ENCODE measurements at regions not wholly inside any gene's neighbourhood (a gene's known extent, or its start where the extent isn't known, plus 50 kb on each side); places are given as distances from the start of the nearest gene placed in this dataset.

GRCh38 chr5:114729986-114730385 is 368.1 kb downstream of the KCNN2 start:
- no peaks in the 10 kb centered on the region for H3K36me3 ChIP-seq (replicated peaks in 1 of 2)
- H3K27me3 ChIP-seq = no peaks in the 10 kb centered on the region
- H3K4me1 ChIP-seq (replicated peaks in 1 of 2) = no peaks in the 10 kb centered on the region
- 90 to 100% (median 97%) methylated on average over 1 of the region's 1 CpG for WGBS, 4 donors
- TF ChIP-seq, protein P1, sequence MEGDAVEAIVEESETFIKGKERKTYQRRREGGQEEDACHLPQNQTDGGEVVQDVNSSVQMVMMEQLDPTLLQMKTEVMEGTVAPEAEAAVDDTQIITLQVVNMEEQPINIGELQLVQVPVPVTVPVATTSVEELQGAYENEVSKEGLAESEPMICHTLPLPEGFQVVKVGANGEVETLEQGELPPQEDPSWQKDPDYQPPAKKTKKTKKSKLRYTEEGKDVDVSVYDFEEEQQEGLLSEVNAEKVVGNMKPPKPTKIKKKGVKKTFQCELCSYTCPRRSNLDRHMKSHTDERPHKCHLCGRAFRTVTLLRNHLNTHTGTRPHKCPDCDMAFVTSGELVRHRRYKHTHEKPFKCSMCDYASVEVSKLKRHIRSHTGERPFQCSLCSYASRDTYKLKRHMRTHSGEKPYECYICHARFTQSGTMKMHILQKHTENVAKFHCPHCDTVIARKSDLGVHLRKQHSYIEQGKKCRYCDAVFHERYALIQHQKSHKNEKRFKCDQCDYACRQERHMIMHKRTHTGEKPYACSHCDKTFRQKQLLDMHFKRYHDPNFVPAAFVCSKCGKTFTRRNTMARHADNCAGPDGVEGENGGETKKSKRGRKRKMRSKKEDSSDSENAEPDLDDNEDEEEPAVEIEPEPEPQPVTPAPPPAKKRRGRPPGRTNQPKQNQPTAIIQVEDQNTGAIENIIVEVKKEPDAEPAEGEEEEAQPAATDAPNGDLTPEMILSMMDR (IDR thresholded peaks at IDR 0.05) = no peak
- TF ChIP-seq POLR2A (IDR thresholded peaks at IDR 0.05) = no peak
- no peak overlapping the region for H3K4me3 ChIP-seq
- H3K9me3 ChIP-seq (replicated peaks in 1 of 3) = no peaks in the 10 kb centered on the region
- intact Hi-C loops (cut with DNase I) = no loop called here
- no peak for DNase-seq
- no peak overlapping the region for H3K27ac ChIP-seq

DNA sequence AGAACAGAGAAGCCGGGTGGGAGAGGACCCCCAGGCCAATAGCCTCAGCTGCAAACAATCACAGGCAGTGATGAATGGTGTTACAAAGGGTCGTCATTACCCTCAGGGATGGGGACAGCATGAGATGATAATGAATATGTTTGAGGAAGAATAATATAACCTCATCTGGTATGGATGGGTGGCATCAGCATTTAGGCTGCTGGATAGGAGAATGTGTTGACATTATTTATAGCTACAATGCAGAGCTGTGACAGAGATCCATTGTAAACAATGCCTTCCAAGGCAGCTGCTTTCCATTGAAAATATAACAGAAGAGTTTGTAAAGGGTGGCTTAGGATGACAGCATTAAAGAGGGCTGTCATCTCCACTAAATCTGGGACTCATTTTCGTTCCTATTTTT is 365.5 kb downstream of the KCNN2 start:
- WGBS, 4 donors = 40 to 52% (median 44%) methylated on average over 3 of the region's 3 CpGs
- no peak for TF ChIP-seq POLR2A (IDR thresholded peaks at IDR 0.05)
- TF ChIP-seq, protein P1 (IDR thresholded peaks at IDR 0.05) = no peak

DNA sequence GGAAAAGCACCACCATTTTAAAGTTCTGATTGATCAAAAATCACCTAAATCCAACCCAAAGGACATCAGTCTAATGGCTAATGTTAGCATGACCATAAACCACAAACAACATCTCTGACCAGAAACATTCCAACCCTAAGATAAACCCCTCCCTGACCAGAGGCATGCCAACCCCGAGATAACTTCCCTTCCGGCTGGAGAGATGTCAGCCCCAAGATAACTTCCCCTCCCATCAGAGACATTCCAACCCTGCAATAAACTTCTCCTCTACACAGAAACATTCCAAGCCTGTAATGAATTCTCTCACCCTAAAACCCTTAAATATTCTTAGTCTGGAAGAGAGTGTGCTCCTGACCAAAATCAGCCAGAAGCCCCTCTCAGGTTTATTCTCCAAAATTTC is 364.3 kb downstream of the KCNN2 start:
- no peak overlapping the region for H3K27ac ChIP-seq
- intact Hi-C loops (cut with DNase I) = no loop called here
- H3K9me3 ChIP-seq (replicated peaks in 1 of 3) = no peaks in the 10 kb centered on the region
- no peak overlapping the region for H3K4me3 ChIP-seq
- WGBS, 4 donors = 64 to 75% (median 70%) methylated on average over 2 of the region's 2 CpGs
- no peaks in the 10 kb centered on the region for H3K4me1 ChIP-seq (replicated peaks in 1 of 2)
- TF ChIP-seq POLR2A (IDR thresholded peaks at IDR 0.05) = no peak
- TF ChIP-seq, protein P1 (IDR thresholded peaks at IDR 0.05) = no peak
- DNase-seq = no peak
- H3K36me3 ChIP-seq (replicated peaks in 1 of 2) = no peaks in the 10 kb centered on the region
- H3K27me3 ChIP-seq = no peaks in the 10 kb centered on the region

More for the DNA sequence above, 365.5 kb downstream of the KCNN2 start:
- H3K27me3 ChIP-seq = no peaks in the 10 kb centered on the region
- no peaks in the 10 kb centered on the region for H3K36me3 ChIP-seq (replicated peaks in 1 of 2)
- H3K9me3 ChIP-seq (replicated peaks in 1 of 3) = no peaks in the 10 kb centered on the region
- H3K27ac ChIP-seq = no peak overlapping the region
- no peaks in the 10 kb centered on the region for H3K4me1 ChIP-seq (replicated peaks in 1 of 2)
- DNase-seq = no peak
- H3K4me3 ChIP-seq = no peak overlapping the region
- intact Hi-C loops (cut with DNase I) = no loop called here

GRCh38 chr5:114719268-114719667 is 357.4 kb downstream of the KCNN2 start:
- no peak overlapping the region for H3K27ac ChIP-seq
- no peak for TF ChIP-seq POLR2A (IDR thresholded peaks at IDR 0.05)
- TF ChIP-seq, protein P1 (IDR thresholded peaks at IDR 0.05) = no peak
- no peaks in the 10 kb centered on the region for H3K27me3 ChIP-seq
- intact Hi-C loops (cut with DNase I) = no loop called here
- H3K4me3 ChIP-seq = no peak overlapping the region
- H3K36me3 ChIP-seq (replicated peaks in 1 of 2) = no peaks in the 10 kb centered on the region
- no peak for DNase-seq
- H3K4me1 ChIP-seq (replicated peaks in 1 of 2) = no peaks in the 10 kb centered on the region
- H3K9me3 ChIP-seq (replicated peaks in 1 of 3) = peaks cover 0 to 8% (median 0%) of the 10 kb centered on the region in 3 donors
